Thyroid gland (tissue), 4 donors: ENCODE measurements at regions not wholly inside any gene's neighbourhood (a gene's known extent, or its start where the extent isn't known, plus 50 kb on each side); places are given as distances from the start of the nearest gene placed in this dataset.

ENCODE experiments used
- DNase-seq, 2 donors: peaks; one replicate each; pipeline ENCODE4 v3.0.0-alpha.2; 2019
- H3K27ac ChIP-seq, 3 donors: fragments of 200-600 bp; sonication (generic); 1 replicate in 2 of 3; 2 replicates in 1 of 3; pipeline ENCODE4 v1.5.1; 2016 to 2019; ENCODE audit warnings: mild to moderate bottlenecking in 1 of 3, moderate library complexity in 1 of 3
- H3K27me3 ChIP-seq: fragments of 200-600 bp; sonication (generic); one replicate; pipeline ENCODE4 v1.5.1; 2019
- H3K36me3 ChIP-seq, 2 donors: fragments of 200-600 bp; sonication (generic); one replicate each; pipeline ENCODE4 v1.5.1; 2016 to 2019
- H3K4me1 ChIP-seq, 2 donors: fragments of 200-600 bp; sonication (generic); one replicate each; pipeline ENCODE4 v1.5.1; 2017 to 2019
- H3K4me3 ChIP-seq, 3 donors: fragments of 200-600 bp; sonication (generic); replicated peaks in 1 of 3; 1 replicate in 2 of 3; 2 replicates in 1 of 3; pipeline ENCODE4 v1.5.1; 2016; ENCODE audit warnings: mild to moderate bottlenecking in 1 of 3
- H3K9me3 ChIP-seq: fragments of 200-600 bp; sonication (generic); one replicate; pipeline ENCODE4 v1.5.1; 2017
- CTCF ChIP-seq, 6 experiments: fragments of 200-600 bp in 3 of 6; fragments of 450-650 bp in 3 of 6; sonication (generic) in 3 of 6; IDR thresholded peaks; one replicate each; pipeline ENCODE4 v1.5.1; 2016 to 2019; ENCODE audit warnings: antibody characterized with exemption in 6 of 6, mild to moderate bottlenecking in 2 of 6, inconsistent platforms in 1 of 6, moderate library complexity in 1 of 6
- POLR2A ChIP-seq, 2 donors: fragments of 450-650 bp; IDR thresholded peaks; one replicate each; pipeline ENCODE4 v1.6.1; 2017; ENCODE audit warnings: antibody characterized with exemption in 2 of 2, mild to moderate bottlenecking in 2 of 2, moderate library complexity in 1 of 2
- WGBS, 2 donors: methylation state at CpG; one replicate each; pipeline ENCODE4 v1.1.5; 2017; 5-methylcytosine and 5-hydroxymethylcytosine counted together
- intact Hi-C: fragments of 100-400 bp; cut with DNase I; formaldehyde crosslinking; loops from one replicate; pipeline ENCODE4 v1.15.1; 2023

- H3K36me3 ChIP-seq, result no peaks in the 10 kb centered on the region
- no peak for TF ChIP-seq CTCF (IDR thresholded peaks at IDR 0.05)
- TF ChIP-seq POLR2A (IDR thresholded peaks at IDR 0.05), result no peak
- DNase-seq, result no peak
- H3K4me3 ChIP-seq, result no peak overlapping the region
- intact Hi-C loops, result no loop called here
- WGBS, 2 donors, result 95 to 99% methylated on average over 12 to 15 of the region's 15 CpGs
- peaks cover 17 to 30% of the 10 kb centered on the region in 2 donors for H3K4me1 ChIP-seq
- H3K27ac ChIP-seq, result no peak overlapping the region
- H3K27me3 ChIP-seq, result no peaks in the 10 kb centered on the region
- no peaks in the 10 kb centered on the region for H3K9me3 ChIP-seq
Measured at GRCh38 chr2:43161650-43162510, 64.5 kb downstream of the ZFP36L2 start.

- peaks cover 17 to 30% of the 10 kb centered on the region in 2 donors for H3K4me1 ChIP-seq
- H3K9me3 ChIP-seq, result no peaks in the 10 kb centered on the region
- no peaks in the 10 kb centered on the region for H3K36me3 ChIP-seq
- DNase-seq, result no peak
- TF ChIP-seq CTCF (IDR thresholded peaks at IDR 0.05) (no peak), POLR2A (IDR thresholded peaks at IDR 0.05) (no peak)
- H3K4me3 ChIP-seq, result no peak overlapping the region
- no peak overlapping the region for H3K27ac ChIP-seq
- 84% methylated on average over 2 to 5 of the region's 5 CpGs for WGBS, 2 donors
- H3K27me3 ChIP-seq, result no peaks in the 10 kb centered on the region
- intact Hi-C loops, result no loop called here
Measured at GRCh38 chr2:43160778-43161177, 65.6 kb downstream of the ZFP36L2 start.

- no peaks in the 10 kb centered on the region for H3K36me3 ChIP-seq
- peak in 1 of 2 donors; percentile 19 for DNase-seq
- peaks cover 17 to 30% of the 10 kb centered on the region in 2 donors for H3K4me1 ChIP-seq
- intact Hi-C loops, result loop anchor here (2.0 kb wide), 1 partner anchor 59 kb away; no protein-coding TSS in a partner anchor
- TF ChIP-seq CTCF (IDR thresholded peaks at IDR 0.05) (no peak), POLR2A (IDR thresholded peaks at IDR 0.05) (no peak)
- no peak overlapping the region for H3K4me3 ChIP-seq
- H3K9me3 ChIP-seq, result no peaks in the 10 kb centered on the region
- WGBS, 2 donors, result 83 to 84% methylated on average over 7 of the region's 7 CpGs
- no peaks in the 10 kb centered on the region for H3K27me3 ChIP-seq
- peak overlapping the region; percentile 82 to 93 (median 87) for H3K27ac ChIP-seq
Measured at GRCh38 chr2:43159797-43160196, 66.6 kb downstream of the ZFP36L2 start.

GRCh38 chr2:43158259-43158880 lies 68.0 kb downstream of the ZFP36L2 start:
- 56 to 60% methylated on average over 11 of the region's 11 CpGs for WGBS, 2 donors
- TF ChIP-seq POLR2A (IDR thresholded peaks at IDR 0.05) (no peak), CTCF (IDR thresholded peaks at IDR 0.05) (no peak)
- DNase-seq, result peak; percentile 46 to 56
- Histone ChIP-seq H3K36me3 (no peaks in the 10 kb centered on the region), H3K4me1 (peaks cover 23 to 43% of the 10 kb centered on the region in 2 donors), H3K27me3 (no peaks in the 10 kb centered on the region), H3K9me3 (no peaks in the 10 kb centered on the region), H3K27ac (peak overlapping the region; percentile 82 to 93 (median 87)), H3K4me3 (no peak overlapping the region)
- intact Hi-C loops, result loop anchor here (2.0 kb wide), 1 partner anchor 60 kb away; no protein-coding TSS in a partner anchor
